AG08395 (cell line): ENCODE measurements at regions not wholly inside any gene's neighbourhood (a gene's known extent, or its start where the extent isn't known, plus 50 kb on each side); places are given as distances from the start of the nearest gene placed in this dataset.
"Not testable (repeated sequence)": the region's sequence is repeated elsewhere in the genome, so short reads cannot be mapped to it uniquely, and the experiment has no call there.

Source experiments
- DNase-seq: peaks from one replicate; pipeline ENCODE4 v3.0.0; 2012; ENCODE audit warnings: mixed read lengths, low spot score

- no peak for DNase-seq
These were observed 100.0 kb upstream of the PIK3R1 start for GRCh38 chr5:68115584-68115983.

GRCh38 chr5:68114378-68115040, 101.0 kb upstream of the PIK3R1 start:
- peak; percentile 87 for DNase-seq

- DNase-seq: no peak
These were observed 102.9 kb upstream of the PIK3R1 start for GRCh38 chr5:68112658-68113057.

GRCh38 chr5:68110894-68111293, 104.7 kb upstream of the PIK3R1 start:
- DNase-seq: no peak

- no peak for DNase-seq
These were observed 105.3 kb upstream of the PIK3R1 start for GRCh38 chr5:68110264-68110663.

- not testable (repeated sequence) for DNase-seq
These were observed 111.3 kb upstream of the PIK3R1 start for GRCh38 chr5:68104217-68104616.

- not testable (repeated sequence) for DNase-seq
These were observed 112.3 kb upstream of the PIK3R1 start for GRCh38 chr5:68103297-68103696.

GRCh38 chr5:68099327-68099726, 116.2 kb upstream of the PIK3R1 start:
- DNase-seq: no peak

- DNase-seq: no peak
These were observed 121.9 kb upstream of the PIK3R1 start for GRCh38 chr5:68093455-68094159.

- peak; percentile 72 for DNase-seq
These were observed 127.3 kb upstream of the PIK3R1 start for GRCh38 chr5:68088302-68088701.

- DNase-seq: peak; percentile 8
These were observed 127.7 kb upstream of the PIK3R1 start for GRCh38 chr5:68087866-68088265.

- DNase-seq: peak; percentile 78
These were observed 128.7 kb upstream of the PIK3R1 start for GRCh38 chr5:68086857-68087256.

- DNase-seq: no peak
These were observed 129.1 kb upstream of the PIK3R1 start for GRCh38 chr5:68086439-68086838.

- DNase-seq: no peak
These were observed 131.2 kb upstream of the PIK3R1 start for GRCh38 chr5:68084396-68084795.

- DNase-seq: no peak
These were observed 135.1 kb upstream of the PIK3R1 start for GRCh38 chr5:68080282-68081050.

GRCh38 chr5:68077349-68077894, 138.1 kb upstream of the PIK3R1 start:
- no peak for DNase-seq

- DNase-seq: no peak
These were observed 140.9 kb upstream of the PIK3R1 start for GRCh38 chr5:68074633-68075032.

GRCh38 chr5:68074048-68074632, 141.4 kb upstream of the PIK3R1 start:
- no peak for DNase-seq

- peak; percentile 57 for DNase-seq
These were observed 143.8 kb upstream of the PIK3R1 start for GRCh38 chr5:68071736-68072135.

- DNase-seq: peak; percentile 29
These were observed 144.3 kb upstream of the PIK3R1 start for GRCh38 chr5:68071282-68071632.

GRCh38 chr5:68070591-68071281, 144.8 kb upstream of the PIK3R1 start:
- peak; percentile 34 for DNase-seq
